Loucy (cell line): ENCODE measurements at regions not wholly inside any gene's neighbourhood (a gene's known extent, or its start where the extent isn't known, plus 50 kb on each side); places are given as distances from the start of the nearest gene placed in this dataset.

Source experiments
- H2AFZ ChIP-seq: fragments of 200-600 bp; sonication (generic); 2 replicates; pipeline ENCODE4 v1.6.0; 2016; ENCODE audit warnings: antibody characterized with exemption, mild to moderate bottlenecking, low read length, moderate library complexity
- H3F3A ChIP-seq: fragments of 200-600 bp; 2 replicates; pipeline ENCODE4 v1.6.0; 2016; ENCODE audit warnings: antibody characterized with exemption, low read depth, mild to moderate bottlenecking
- H3K27me3 ChIP-seq: fragments of 200-600 bp; sonication (generic); 2 replicates; pipeline ENCODE4 v1.6.1; 2014; ENCODE audit warnings: low read length, mild to moderate bottlenecking; ENCODE audit not compliant: insufficient read depth, poor library complexity, severe bottlenecking
- H3K36me3 ChIP-seq: fragments of 200-600 bp; sonication (generic); 2 replicates; pipeline ENCODE4 v1.6.1; 2016; ENCODE audit warnings: low read length; ENCODE audit not compliant: insufficient read depth
- H3K4me1 ChIP-seq: fragments of 200-600 bp; sonication (generic); 2 replicates; pipeline ENCODE4 v1.5.1; 2014; ENCODE audit warnings: low read length, mild to moderate bottlenecking; ENCODE audit not compliant: insufficient read depth, poor library complexity, severe bottlenecking
- H3K4me2 ChIP-seq: fragments of 200-600 bp; sonication (generic); 2 replicates; pipeline ENCODE4 v1.6.0; 2014; ENCODE audit warnings: antibody characterized with exemption, low read length, low read depth, mild to moderate bottlenecking; ENCODE audit not compliant: poor library complexity, severe bottlenecking
- H3K4me3 ChIP-seq: fragments of 200-600 bp; sonication (generic); 2 replicates; pipeline ENCODE4 v1.5.1; 2014; ENCODE audit warnings: low read length, mild to moderate bottlenecking, mixed read lengths; ENCODE audit not compliant: poor library complexity, severe bottlenecking
- H3K79me2 ChIP-seq: fragments of 200-600 bp; sonication (generic); 2 replicates; pipeline ENCODE4 v1.6.1; 2014; ENCODE audit warnings: low read length; ENCODE audit not compliant: insufficient read depth
- H3K9ac ChIP-seq: fragments of 200-600 bp; sonication (generic); 2 replicates; pipeline ENCODE4 v1.6.0; 2014; ENCODE audit warnings: mild to moderate bottlenecking, low read depth, low read length, moderate library complexity; ENCODE audit not compliant: poor library complexity, severe bottlenecking
- H3K9me2 ChIP-seq: fragments of 200-600 bp; sonication (generic); replicated peaks from 2 replicates; pipeline ENCODE4 v1.6.1; 2016; ENCODE audit warnings: low read depth, low read length, mixed read lengths
- H3K9me3 ChIP-seq: fragments of 200-600 bp; sonication (generic); 2 replicates; pipeline ENCODE4 v1.6.1; 2014; ENCODE audit warnings: mild to moderate bottlenecking, antibody characterized with exemption, low read length, low read depth; ENCODE audit not compliant: insufficient read depth
- H4K20me1 ChIP-seq: fragments of 200-600 bp; sonication (generic); 2 replicates; pipeline ENCODE4 v1.6.0; 2014; ENCODE audit warnings: antibody characterized with exemption, low read length, mild to moderate bottlenecking; ENCODE audit not compliant: insufficient read depth, poor library complexity, severe bottlenecking
- EZH2phosphoT487 ChIP-seq: fragments of 200-600 bp; IDR thresholded peaks from 2 replicates; pipeline ENCODE4 v1.6.1; 2018; ENCODE audit warnings: antibody characterized with exemption, mild to moderate bottlenecking, moderate library complexity, borderline replicate concordance
- TF ChIP-seq, protein P1 (sequence below): fragments of 200-600 bp; sonication (generic); conservative IDR thresholded peaks from 2 replicates; pipeline ENCODE4 v1.5.1; 2014; ENCODE audit warnings: mild to moderate bottlenecking, antibody characterized with exemption, low read length

DNA sequence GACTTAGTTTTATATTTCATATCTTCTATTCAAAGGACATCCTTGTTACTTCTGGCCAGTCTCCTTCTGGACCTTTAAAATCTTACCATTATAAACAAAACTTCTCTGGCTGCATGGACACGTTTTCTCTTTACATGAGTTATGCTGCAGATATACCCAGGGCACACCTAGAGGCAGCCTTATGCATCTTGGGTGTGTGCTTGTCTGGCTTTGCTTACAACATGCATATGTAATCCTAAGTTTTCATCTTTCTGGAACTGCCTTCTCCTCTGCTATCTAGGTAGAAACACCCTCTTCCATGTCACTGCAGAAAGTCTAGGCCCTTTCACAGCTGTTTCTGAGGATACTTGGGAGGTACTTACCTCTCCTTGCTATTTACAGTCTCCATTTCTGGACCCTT, 185.8 kb upstream of the RAG2 start:
- no peaks in the 10 kb centered on the region for H3K27me3 ChIP-seq
- no peak overlapping the region for H2AFZ ChIP-seq
- H4K20me1 ChIP-seq = no peaks in the 10 kb centered on the region

DNA sequence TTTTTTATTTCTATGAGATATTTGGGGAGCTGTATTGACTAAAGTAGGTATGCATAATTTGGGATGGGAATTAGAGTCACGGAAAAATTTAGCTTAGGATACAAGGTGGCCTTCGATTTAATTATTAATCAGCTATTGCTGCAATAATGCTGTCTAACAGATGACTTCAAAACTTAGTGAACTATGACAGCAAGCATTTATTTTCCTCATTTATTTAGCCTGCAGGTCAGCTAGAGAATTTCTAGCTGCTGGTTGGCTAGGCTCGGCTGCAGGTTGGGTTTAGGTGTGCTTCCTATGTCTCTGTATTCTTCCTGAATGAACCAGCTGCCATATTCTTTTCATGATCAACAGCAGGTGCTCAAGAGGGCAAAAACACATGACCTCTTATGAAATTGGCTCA, 181.8 kb upstream of the RAG2 start:
- H3K9me3 ChIP-seq = no peaks in the 10 kb centered on the region
- no peak overlapping the region for H2AFZ ChIP-seq
- TF ChIP-seq EZH2phosphoT487 = no peak
- TF ChIP-seq, protein P1, sequence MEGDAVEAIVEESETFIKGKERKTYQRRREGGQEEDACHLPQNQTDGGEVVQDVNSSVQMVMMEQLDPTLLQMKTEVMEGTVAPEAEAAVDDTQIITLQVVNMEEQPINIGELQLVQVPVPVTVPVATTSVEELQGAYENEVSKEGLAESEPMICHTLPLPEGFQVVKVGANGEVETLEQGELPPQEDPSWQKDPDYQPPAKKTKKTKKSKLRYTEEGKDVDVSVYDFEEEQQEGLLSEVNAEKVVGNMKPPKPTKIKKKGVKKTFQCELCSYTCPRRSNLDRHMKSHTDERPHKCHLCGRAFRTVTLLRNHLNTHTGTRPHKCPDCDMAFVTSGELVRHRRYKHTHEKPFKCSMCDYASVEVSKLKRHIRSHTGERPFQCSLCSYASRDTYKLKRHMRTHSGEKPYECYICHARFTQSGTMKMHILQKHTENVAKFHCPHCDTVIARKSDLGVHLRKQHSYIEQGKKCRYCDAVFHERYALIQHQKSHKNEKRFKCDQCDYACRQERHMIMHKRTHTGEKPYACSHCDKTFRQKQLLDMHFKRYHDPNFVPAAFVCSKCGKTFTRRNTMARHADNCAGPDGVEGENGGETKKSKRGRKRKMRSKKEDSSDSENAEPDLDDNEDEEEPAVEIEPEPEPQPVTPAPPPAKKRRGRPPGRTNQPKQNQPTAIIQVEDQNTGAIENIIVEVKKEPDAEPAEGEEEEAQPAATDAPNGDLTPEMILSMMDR = no peak

More for the DNA sequence above, 185.8 kb upstream of the RAG2 start:
- no peaks in the 10 kb centered on the region for H3F3A ChIP-seq
- no peak overlapping the region for H3K4me3 ChIP-seq
- no peaks in the 10 kb centered on the region for H3K9me3 ChIP-seq
- no peaks in the 10 kb centered on the region for H3K36me3 ChIP-seq
- no peak overlapping the region for H3K4me2 ChIP-seq
- H3K9me2 ChIP-seq = no peaks in the 10 kb centered on the region
- no peaks in the 10 kb centered on the region for H3K79me2 ChIP-seq
- no peak overlapping the region for H3K9ac ChIP-seq
- no peaks in the 10 kb centered on the region for H3K4me1 ChIP-seq
- TF ChIP-seq, protein P1 = no peak
- no peak for TF ChIP-seq EZH2phosphoT487

DNA sequence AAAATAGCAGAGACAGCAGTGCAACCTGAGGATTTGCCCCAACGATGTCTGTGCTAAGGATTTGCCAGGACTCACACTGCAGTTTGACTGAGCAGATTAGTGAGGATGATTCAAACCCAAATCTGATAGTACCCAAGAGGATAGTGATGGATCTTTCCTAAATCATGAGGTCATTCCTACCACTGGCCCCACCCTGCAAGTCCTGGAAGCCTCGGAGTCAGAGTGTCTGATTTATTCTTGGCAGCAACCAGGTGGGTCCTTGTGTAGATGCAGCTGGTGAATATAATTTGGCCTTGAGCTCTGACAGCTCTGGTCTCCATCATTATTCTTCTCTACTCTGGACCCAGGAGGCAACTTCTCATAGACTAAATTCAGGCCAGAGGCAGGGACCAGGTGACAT, 179.3 kb upstream of the RAG2 start:
- no peaks in the 10 kb centered on the region for H3K9me3 ChIP-seq
- no peak for TF ChIP-seq EZH2phosphoT487
- TF ChIP-seq, protein P1 = no peak
- no peak overlapping the region for H3K9ac ChIP-seq
- H3K4me1 ChIP-seq = no peaks in the 10 kb centered on the region
- no peaks in the 10 kb centered on the region for H3K36me3 ChIP-seq
- peaks cover 5% of the 10 kb centered on the region for H3K27me3 ChIP-seq
- no peak overlapping the region for H3K4me2 ChIP-seq
- H3K4me3 ChIP-seq = no peak overlapping the region
- H3K9me2 ChIP-seq = no peaks in the 10 kb centered on the region
- H3F3A ChIP-seq = no peaks in the 10 kb centered on the region
- H2AFZ ChIP-seq = no peak overlapping the region
- H3K79me2 ChIP-seq = no peaks in the 10 kb centered on the region
- H4K20me1 ChIP-seq = no peaks in the 10 kb centered on the region

More for the DNA sequence above, 181.8 kb upstream of the RAG2 start:
- Histone ChIP-seq H3K4me3 (no peak overlapping the region), H3K27me3 (peaks cover 5% of the 10 kb centered on the region), H3K9me2 (no peaks in the 10 kb centered on the region), H3K79me2 (no peaks in the 10 kb centered on the region), H3K36me3 (no peaks in the 10 kb centered on the region), H3F3A (no peaks in the 10 kb centered on the region), H3K4me2 (no peak overlapping the region), H3K9ac (no peak overlapping the region), H3K4me1 (no peaks in the 10 kb centered on the region), H4K20me1 (no peaks in the 10 kb centered on the region)
